OCI-LY1 (cell line): ENCODE measurements at regions not wholly inside any gene's neighbourhood (a gene's known extent, or its start where the extent isn't known, plus 50 kb on each side); places are given as distances from the start of the nearest gene placed in this dataset.

ENCODE experiments used
- H2AFZ ChIP-seq: fragments of 200-600 bp; sonication (generic), shearing (Covaris generic); 2 replicates; pipeline ENCODE4 v1.6.0; 2014; ENCODE audit warnings: antibody characterized with exemption, mild to moderate bottlenecking, low read length
- H3F3A ChIP-seq: fragments of 200-600 bp; sonication (generic), shearing (Covaris generic); 2 replicates; pipeline ENCODE4 v1.6.0; 2014; ENCODE audit warnings: mild to moderate bottlenecking, antibody characterized with exemption, low read length, moderate library complexity; ENCODE audit not compliant: insufficient read depth
- H3K27ac ChIP-seq: fragments of 200-600 bp; sonication (generic); 2 replicates; pipeline ENCODE4 v1.5.1; 2014; ENCODE audit warnings: low read length, mixed run types, mild to moderate bottlenecking, low read depth; ENCODE audit not compliant: poor library complexity, severe bottlenecking
- H3K27me3 ChIP-seq: fragments of 200-600 bp; sonication (generic); 2 replicates; pipeline ENCODE4 v1.6.0; 2014; ENCODE audit warnings: antibody characterized with exemption, mild to moderate bottlenecking, low read length, moderate library complexity; ENCODE audit not compliant: insufficient read depth
- H3K36me3 ChIP-seq: fragments of 200-600 bp; sonication (generic); 2 replicates; pipeline ENCODE4 v1.6.1; 2014; ENCODE audit warnings: mild to moderate bottlenecking, antibody characterized with exemption, low read length, moderate library complexity, mixed read lengths; ENCODE audit not compliant: insufficient read depth
- H3K4me1 ChIP-seq: fragments of 200-600 bp; sonication (generic); 2 replicates; pipeline ENCODE4 v1.5.1; 2014; ENCODE audit warnings: mild to moderate bottlenecking, low read length, moderate library complexity; ENCODE audit not compliant: insufficient read depth, severe bottlenecking
- H3K4me2 ChIP-seq: fragments of 200-600 bp; sonication (generic), shearing (Covaris generic); 2 replicates; pipeline ENCODE4 v1.6.1; 2014; ENCODE audit warnings: low read length
- H3K4me3 ChIP-seq: fragments of 200-600 bp; sonication (generic); 2 replicates; pipeline ENCODE4 v1.5.1; 2014; ENCODE audit warnings: low read length, low read depth, mild to moderate bottlenecking, mixed read lengths; ENCODE audit not compliant: poor library complexity, severe bottlenecking
- H3K79me2 ChIP-seq: fragments of 200-600 bp; shearing (Covaris generic); 2 replicates; pipeline ENCODE4 v1.6.1; 2016; ENCODE audit warnings: mixed run types, low read length, mixed read lengths; ENCODE audit not compliant: insufficient read depth
- H3K9ac ChIP-seq: fragments of 200-600 bp; sonication (generic), shearing (Covaris generic); 2 replicates; pipeline ENCODE4 v1.6.1; 2014; ENCODE audit warnings: mild to moderate bottlenecking, low read length, mixed read lengths
- H3K9me2 ChIP-seq: fragments of 200-600 bp; sonication (generic), shearing (Covaris generic); 2 replicates; pipeline ENCODE4 v1.6.1; 2014; ENCODE audit warnings: low read depth, mild to moderate bottlenecking, low read length, mixed read lengths
- H3K9me3 ChIP-seq: fragments of 200-600 bp; shearing (Covaris generic); 2 replicates; pipeline ENCODE4 v1.6.1; 2014; ENCODE audit warnings: low read length, mixed read lengths
- H4K20me1 ChIP-seq: fragments of 200-600 bp; sonication (generic), shearing (Covaris generic); 2 replicates; pipeline ENCODE4 v1.6.0; 2016; ENCODE audit warnings: mild to moderate bottlenecking, low read length; ENCODE audit not compliant: insufficient read depth
- EZH2 ChIP-seq: fragments of 200-600 bp; sonication (generic), shearing (Covaris generic); IDR thresholded peaks from 2 replicates; pipeline ENCODE4 v1.8.0; 2017; ENCODE audit warnings: borderline replicate concordance, mixed run types, mild to moderate bottlenecking, antibody characterized with exemption, low read length, moderate library complexity, mixed read lengths
- TF ChIP-seq, protein P1 (sequence below): fragments of 200-600 bp; sonication (generic), shearing (Covaris generic); IDR thresholded peaks from 2 replicates; pipeline ENCODE4 v1.5.1; 2017; ENCODE audit warnings: mild to moderate bottlenecking, antibody characterized with exemption, low read length, moderate library complexity, mixed read lengths

DNA sequence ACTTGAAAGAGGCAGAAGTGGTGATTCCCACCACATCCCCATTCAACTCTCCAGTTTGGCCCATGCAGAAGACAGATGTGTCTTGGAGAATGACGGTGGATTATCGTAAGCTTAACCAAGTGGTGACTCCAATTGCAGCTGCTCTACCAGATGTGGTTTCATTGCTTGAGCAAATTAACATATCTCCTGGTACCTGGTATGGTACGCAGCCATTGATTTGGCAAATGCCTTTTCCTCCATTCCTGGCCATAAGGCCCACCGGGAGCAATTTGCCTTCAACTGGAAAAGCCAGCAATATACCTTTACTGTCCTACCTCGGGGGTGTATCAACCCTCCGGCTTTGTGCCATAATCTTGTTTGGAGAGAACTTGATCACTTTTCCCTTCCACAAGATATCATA lies 411.5 kb upstream of the SMIM21 start:
- TF ChIP-seq, protein P1, sequence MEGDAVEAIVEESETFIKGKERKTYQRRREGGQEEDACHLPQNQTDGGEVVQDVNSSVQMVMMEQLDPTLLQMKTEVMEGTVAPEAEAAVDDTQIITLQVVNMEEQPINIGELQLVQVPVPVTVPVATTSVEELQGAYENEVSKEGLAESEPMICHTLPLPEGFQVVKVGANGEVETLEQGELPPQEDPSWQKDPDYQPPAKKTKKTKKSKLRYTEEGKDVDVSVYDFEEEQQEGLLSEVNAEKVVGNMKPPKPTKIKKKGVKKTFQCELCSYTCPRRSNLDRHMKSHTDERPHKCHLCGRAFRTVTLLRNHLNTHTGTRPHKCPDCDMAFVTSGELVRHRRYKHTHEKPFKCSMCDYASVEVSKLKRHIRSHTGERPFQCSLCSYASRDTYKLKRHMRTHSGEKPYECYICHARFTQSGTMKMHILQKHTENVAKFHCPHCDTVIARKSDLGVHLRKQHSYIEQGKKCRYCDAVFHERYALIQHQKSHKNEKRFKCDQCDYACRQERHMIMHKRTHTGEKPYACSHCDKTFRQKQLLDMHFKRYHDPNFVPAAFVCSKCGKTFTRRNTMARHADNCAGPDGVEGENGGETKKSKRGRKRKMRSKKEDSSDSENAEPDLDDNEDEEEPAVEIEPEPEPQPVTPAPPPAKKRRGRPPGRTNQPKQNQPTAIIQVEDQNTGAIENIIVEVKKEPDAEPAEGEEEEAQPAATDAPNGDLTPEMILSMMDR = no peak
- no peak for TF ChIP-seq EZH2
- Histone ChIP-seq H3F3A (no peaks in the 10 kb centered on the region), H3K4me3 (no peak overlapping the region), H2AFZ (no peak overlapping the region), H3K4me1 (no peaks in the 10 kb centered on the region), H3K4me2 (no peak overlapping the region), H3K36me3 (no peaks in the 10 kb centered on the region), H3K9me3 (no peaks in the 10 kb centered on the region), H3K9me2 (no peaks in the 10 kb centered on the region), H3K9ac (no peak overlapping the region), H3K27ac (no peak overlapping the region), H3K79me2 (no peaks in the 10 kb centered on the region), H3K27me3 (no peaks in the 10 kb centered on the region), H4K20me1 (no peaks in the 10 kb centered on the region)

DNA sequence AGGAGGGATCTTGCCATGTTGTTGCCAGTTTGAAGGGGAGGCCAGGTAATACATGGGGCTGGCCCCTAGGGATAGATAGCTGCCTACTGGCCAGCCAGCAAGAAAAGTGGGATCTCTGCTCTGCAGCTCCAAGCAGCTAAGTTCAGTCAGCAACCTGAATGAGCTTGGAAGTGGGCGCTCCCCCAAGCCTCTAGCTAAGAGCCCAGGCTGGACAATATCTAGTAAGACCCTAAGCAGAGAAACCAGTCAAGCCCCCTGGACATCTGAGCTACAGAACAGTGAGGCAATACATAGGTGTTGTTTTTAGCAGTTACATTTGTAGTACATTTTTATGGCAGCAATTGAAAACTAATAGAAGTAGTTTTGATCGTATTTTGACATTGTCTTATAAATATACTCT lies 409.8 kb upstream of the SMIM21 start:
- Histone ChIP-seq H3K4me3 (no peak overlapping the region), H3K9me2 (no peaks in the 10 kb centered on the region), H3K79me2 (no peaks in the 10 kb centered on the region), H2AFZ (no peak overlapping the region), H3K9ac (no peak overlapping the region), H3K27me3 (no peaks in the 10 kb centered on the region), H3K4me2 (no peak overlapping the region), H3F3A (no peaks in the 10 kb centered on the region), H3K4me1 (no peaks in the 10 kb centered on the region), H3K27ac (no peak overlapping the region), H3K36me3 (no peaks in the 10 kb centered on the region), H4K20me1 (no peaks in the 10 kb centered on the region), H3K9me3 (no peaks in the 10 kb centered on the region)
- TF ChIP-seq, protein P1 = no peak
- TF ChIP-seq EZH2 = no peak

DNA sequence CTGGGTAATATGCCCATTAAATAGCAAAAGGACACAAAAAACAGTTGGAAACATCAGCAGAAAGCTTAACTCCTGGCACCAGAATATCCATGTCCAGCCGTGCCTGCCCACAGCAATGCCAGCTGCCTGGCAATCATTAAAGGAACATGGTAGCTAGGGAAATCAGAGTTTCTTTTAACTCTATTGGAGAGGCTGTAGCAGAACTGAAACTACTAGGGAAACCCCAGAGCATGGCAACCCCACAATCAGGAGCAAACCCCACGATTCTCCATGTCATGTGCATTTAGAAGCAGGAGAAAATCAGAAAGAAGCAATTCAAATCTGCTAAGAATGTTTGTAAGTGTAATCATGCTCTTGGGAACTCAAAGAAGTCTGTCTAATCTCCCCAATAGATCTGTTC lies 409.0 kb upstream of the SMIM21 start:
- Histone ChIP-seq H3K9me3 (no peaks in the 10 kb centered on the region), H3K36me3 (no peaks in the 10 kb centered on the region), H3K4me3 (no peak overlapping the region), H3K9ac (no peak overlapping the region), H3K4me2 (no peak overlapping the region), H3K27ac (no peak overlapping the region), H3K79me2 (no peaks in the 10 kb centered on the region), H3K9me2 (no peaks in the 10 kb centered on the region), H3F3A (no peaks in the 10 kb centered on the region), H3K4me1 (no peaks in the 10 kb centered on the region), H4K20me1 (no peaks in the 10 kb centered on the region), H3K27me3 (no peaks in the 10 kb centered on the region), H2AFZ (no peak overlapping the region)
- no peak for TF ChIP-seq EZH2
- TF ChIP-seq, protein P1 = no peak
